Type B pancreatic cell (in vitro differentiated cells): ENCODE measurements at regions not wholly inside any gene's neighbourhood (a gene's known extent, or its start where the extent isn't known, plus 50 kb on each side); places are given as distances from the start of the nearest gene placed in this dataset.

Experiments used
- DNase-seq: peaks from one replicate; pipeline ENCODE4 v3.0.0; 2021; ENCODE audit warnings: mixed read lengths; ENCODE audit not compliant: unreplicated experiment; ENCODE audit errors: extremely low spot score
- H3K27ac Mint-ChIP-seq: 2 replicates; pipeline ENCODE4 v1.8.0; 2021; ENCODE audit warnings: mild to moderate bottlenecking, mixed read lengths
- H3K27me3 Mint-ChIP-seq: 2 replicates; pipeline ENCODE4 v1.8.0; 2021; ENCODE audit warnings: mixed read lengths
- H3K36me3 Mint-ChIP-seq: 2 replicates; pipeline ENCODE4 v1.8.0; 2021; ENCODE audit warnings: mixed read lengths
- H3K4me1 Mint-ChIP-seq: one replicate; pipeline ENCODE4 v1.8.0; 2021; ENCODE audit warnings: mixed read lengths; ENCODE audit not compliant: unreplicated experiment
- H3K4me3 Mint-ChIP-seq: 2 replicates; pipeline ENCODE4 v1.8.0; 2021; ENCODE audit warnings: mild to moderate bottlenecking, mixed read lengths
- H3K9me3 Mint-ChIP-seq: 2 replicates; pipeline ENCODE4 v1.8.0; 2021; ENCODE audit warnings: mixed read lengths
- TF ChIP-seq, protein P1 (sequence below): fragments of 200-600 bp; sonication (generic); conservative IDR thresholded peaks from 2 replicates; pipeline ENCODE4 v1.5.0; 2021; ENCODE audit warnings: antibody characterized with exemption, mild to moderate bottlenecking

DNA sequence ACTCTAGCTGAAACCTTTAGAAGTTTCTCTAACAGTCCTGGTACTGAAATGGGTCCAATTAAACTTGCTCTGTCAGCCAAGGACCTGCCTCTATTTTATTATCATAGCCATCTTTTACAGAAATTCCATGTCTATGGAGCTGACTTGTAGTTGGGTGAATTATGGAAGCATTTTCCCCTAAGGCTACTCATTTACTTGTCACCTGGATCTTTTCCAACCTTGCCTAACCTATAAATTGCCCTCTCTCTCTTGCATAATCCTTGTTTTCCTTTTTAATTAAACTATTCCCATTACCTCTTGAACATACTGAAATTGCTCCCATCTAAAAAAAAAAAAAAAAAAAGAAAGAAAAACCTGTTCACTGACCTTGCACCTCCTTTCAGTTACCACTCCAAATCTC lies 74.6 kb upstream of the DOK6 start:
- no peak overlapping the region for H3K27ac Mint-ChIP-seq
- TF ChIP-seq, protein P1, sequence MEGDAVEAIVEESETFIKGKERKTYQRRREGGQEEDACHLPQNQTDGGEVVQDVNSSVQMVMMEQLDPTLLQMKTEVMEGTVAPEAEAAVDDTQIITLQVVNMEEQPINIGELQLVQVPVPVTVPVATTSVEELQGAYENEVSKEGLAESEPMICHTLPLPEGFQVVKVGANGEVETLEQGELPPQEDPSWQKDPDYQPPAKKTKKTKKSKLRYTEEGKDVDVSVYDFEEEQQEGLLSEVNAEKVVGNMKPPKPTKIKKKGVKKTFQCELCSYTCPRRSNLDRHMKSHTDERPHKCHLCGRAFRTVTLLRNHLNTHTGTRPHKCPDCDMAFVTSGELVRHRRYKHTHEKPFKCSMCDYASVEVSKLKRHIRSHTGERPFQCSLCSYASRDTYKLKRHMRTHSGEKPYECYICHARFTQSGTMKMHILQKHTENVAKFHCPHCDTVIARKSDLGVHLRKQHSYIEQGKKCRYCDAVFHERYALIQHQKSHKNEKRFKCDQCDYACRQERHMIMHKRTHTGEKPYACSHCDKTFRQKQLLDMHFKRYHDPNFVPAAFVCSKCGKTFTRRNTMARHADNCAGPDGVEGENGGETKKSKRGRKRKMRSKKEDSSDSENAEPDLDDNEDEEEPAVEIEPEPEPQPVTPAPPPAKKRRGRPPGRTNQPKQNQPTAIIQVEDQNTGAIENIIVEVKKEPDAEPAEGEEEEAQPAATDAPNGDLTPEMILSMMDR = no peak

DNA sequence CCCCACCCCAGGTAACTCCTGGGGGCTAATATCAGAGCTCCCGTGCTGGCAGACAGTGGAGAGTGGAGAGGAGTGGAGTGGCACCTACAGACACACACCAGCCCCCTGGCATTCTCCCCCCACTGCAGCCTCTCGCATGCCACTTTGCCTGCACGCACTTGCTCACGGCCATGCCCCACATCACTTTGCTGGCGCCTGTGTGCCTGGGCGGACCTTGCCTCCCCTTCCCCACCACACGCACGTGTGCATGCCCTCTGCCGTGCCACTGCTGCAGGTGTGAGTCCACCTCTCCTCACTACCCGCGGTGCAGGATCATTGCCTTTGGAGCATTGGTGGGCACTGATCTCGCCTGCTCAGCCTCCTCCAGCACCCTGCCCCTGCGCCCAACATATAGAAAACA lies 72.6 kb upstream of the DOK6 start:
- H3K4me1 Mint-ChIP-seq = no peaks in the 10 kb centered on the region
- no peak overlapping the region for H3K27ac Mint-ChIP-seq
- TF ChIP-seq, protein P1 = no peak
- no peaks in the 10 kb centered on the region for H3K27me3 Mint-ChIP-seq
- H3K9me3 Mint-ChIP-seq = peaks cover 6% of the 10 kb centered on the region
- H3K36me3 Mint-ChIP-seq = no peaks in the 10 kb centered on the region
- no peak overlapping the region for H3K4me3 Mint-ChIP-seq
- DNase-seq = no peak

More for the DNA sequence above, 74.6 kb upstream of the DOK6 start:
- no peaks in the 10 kb centered on the region for H3K27me3 Mint-ChIP-seq
- H3K36me3 Mint-ChIP-seq = no peaks in the 10 kb centered on the region
- no peak for DNase-seq
- no peak overlapping the region for H3K4me3 Mint-ChIP-seq
- peaks cover 6% of the 10 kb centered on the region for H3K9me3 Mint-ChIP-seq
- H3K4me1 Mint-ChIP-seq = no peaks in the 10 kb centered on the region

DNA sequence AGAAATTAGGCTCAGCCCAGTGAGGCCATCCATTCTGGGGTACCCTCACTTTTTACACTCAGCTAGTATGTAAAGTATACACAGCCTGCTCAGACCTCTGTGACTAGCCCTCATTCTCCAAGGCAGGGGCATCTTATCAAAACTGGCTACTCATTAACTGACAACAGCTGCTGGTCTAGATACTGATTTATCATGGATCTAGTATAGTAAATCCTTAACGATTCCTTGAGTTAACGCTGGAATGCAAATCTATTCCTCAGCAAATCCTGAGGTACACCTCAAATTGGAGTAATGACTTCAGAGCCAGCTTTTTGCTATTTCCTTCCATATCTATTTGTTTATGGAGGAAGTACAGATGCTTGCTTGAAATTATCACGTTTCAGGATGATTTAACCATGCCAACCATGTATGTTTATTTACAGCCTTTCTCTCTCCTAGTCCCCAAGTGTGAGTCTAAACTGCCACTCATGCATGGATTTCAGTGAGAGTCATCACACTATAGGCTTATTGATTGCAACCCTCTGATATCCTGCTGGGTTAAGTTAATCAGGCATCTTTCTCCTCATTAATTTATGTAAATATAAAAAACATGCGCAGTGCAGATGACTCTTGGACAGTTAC lies 70.2 kb upstream of the DOK6 start:
- H3K9me3 Mint-ChIP-seq = peaks cover 6% of the 10 kb centered on the region
- no peaks in the 10 kb centered on the region for H3K27me3 Mint-ChIP-seq
- no peaks in the 10 kb centered on the region for H3K4me1 Mint-ChIP-seq
- H3K4me3 Mint-ChIP-seq = no peak overlapping the region
- no peak overlapping the region for H3K27ac Mint-ChIP-seq
- DNase-seq = no peak
- H3K36me3 Mint-ChIP-seq = no peaks in the 10 kb centered on the region
- TF ChIP-seq, protein P1 = no peak

DNA sequence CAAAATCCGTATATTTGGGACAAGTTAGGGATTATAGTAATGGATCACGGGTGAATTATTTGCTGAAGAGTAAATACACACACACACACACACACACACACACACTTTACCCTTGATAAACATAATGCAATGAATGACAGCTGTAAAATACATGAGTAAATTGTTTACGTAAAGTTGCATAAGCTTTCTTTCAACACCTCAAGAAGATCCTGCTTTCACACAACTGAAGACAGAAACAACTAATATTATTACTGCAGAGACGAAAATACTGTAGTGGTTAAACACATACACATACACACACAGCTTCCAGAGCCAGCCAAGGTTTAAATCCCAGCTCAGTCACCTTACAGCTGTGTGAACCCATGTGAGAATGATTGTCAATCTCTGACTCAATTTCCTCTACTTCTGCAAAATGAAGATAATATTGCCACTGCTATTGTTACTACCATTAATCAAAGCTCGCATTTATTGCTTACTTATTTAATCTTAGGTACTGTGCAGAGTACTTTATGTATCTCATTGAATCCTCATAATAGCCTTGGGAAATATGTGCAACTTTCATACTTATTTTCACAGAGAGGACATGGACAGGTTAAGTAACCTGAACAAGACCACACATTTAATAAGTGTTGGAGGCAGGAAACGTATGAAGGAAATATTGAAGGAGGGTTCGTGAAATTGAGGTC lies 50.6 kb upstream of the DOK6 start:
- no peak for DNase-seq
- Mint-ChIP-seq H3K4me1 (no peaks in the 10 kb centered on the region), H3K27ac (no peak overlapping the region), H3K27me3 (no peaks in the 10 kb centered on the region), H3K9me3 (no peaks in the 10 kb centered on the region), H3K36me3 (no peaks in the 10 kb centered on the region), H3K4me3 (no peak overlapping the region)
- TF ChIP-seq, protein P1 = no peak
